NCI-H748 (cell line): ENCODE measurements at regions not wholly inside any gene's neighbourhood (a gene's known extent, or its start where the extent isn't known, plus 50 kb on each side); places are given as distances from the start of the nearest gene placed in this dataset.

Source experiments
- DNase-seq: peaks from one replicate; lab custom pipeline; 2025; ENCODE audit not compliant: unreplicated experiment; lab: John Stamatoyannopoulos, UW

GRCh38 chrX:45714866-45715265 lies 514.2 kb upstream of the DIPK2B start:
- DNase-seq: no peak

DNA sequence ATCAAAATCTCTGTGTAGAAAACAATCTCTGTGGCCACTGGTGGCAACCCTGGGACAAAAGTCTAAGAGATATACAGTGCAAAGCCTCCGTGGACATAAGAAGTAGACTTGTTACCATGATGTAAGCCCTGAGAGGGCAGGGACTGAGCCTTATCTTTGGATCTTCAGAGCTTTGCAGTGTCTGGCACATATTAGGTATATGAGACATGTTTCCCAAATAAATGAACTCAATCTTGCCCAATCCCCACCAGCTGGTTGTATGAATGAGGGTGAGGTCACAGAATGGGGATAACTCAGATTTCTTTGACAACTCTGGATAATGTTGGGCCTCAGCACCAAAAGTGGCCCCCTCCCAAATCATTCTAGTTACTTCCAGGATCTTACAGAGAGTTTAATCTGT lies 511.4 kb upstream of the DIPK2B start:
- DNase-seq: no peak

- DNase-seq: no peak
These were observed 510.6 kb upstream of the DIPK2B start for GRCh38 chrX:45711231-45711630.

- no peak for DNase-seq
These were observed 509.6 kb upstream of the DIPK2B start for GRCh38 chrX:45710081-45710801.

- DNase-seq: no peak
These were observed 508.7 kb upstream of the DIPK2B start for GRCh38 chrX:45709381-45709780.

- no peak for DNase-seq
These were observed 498.5 kb upstream of the DIPK2B start for GRCh38 chrX:45699158-45699557.

DNA sequence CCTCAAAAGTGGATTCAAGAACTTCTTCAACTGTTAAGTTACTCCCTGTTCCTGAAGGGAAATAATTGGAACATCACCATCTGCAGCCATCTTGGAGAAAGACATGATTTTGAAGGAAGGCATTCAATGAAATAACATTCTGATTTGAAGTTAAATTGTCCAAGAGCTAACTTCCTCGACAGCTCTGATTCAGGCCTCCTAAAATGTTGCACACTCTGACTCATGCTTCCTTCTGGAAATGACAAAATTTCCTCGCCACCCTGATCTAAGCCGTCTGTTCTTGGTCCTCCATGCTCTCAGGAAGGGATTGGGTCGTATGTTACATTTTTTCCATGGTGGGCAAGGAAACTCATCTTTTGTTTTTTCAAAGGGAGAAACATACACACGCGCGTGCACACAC lies 496.9 kb upstream of the DIPK2B start:
- DNase-seq: no peak

GRCh38 chrX:45696736-45697135 lies 496.1 kb upstream of the DIPK2B start:
- no peak for DNase-seq

- DNase-seq: no peak
These were observed 489.3 kb upstream of the DIPK2B start for GRCh38 chrX:45689971-45690370.

- no peak for DNase-seq
These were observed 483.2 kb upstream of the DIPK2B start for GRCh38 chrX:45683914-45684313.

- no peak for DNase-seq
These were observed 481.2 kb upstream of the DIPK2B start for GRCh38 chrX:45681891-45682290.

GRCh38 chrX:45669715-45670340 lies 469.2 kb upstream of the DIPK2B start:
- DNase-seq: no peak

DNA sequence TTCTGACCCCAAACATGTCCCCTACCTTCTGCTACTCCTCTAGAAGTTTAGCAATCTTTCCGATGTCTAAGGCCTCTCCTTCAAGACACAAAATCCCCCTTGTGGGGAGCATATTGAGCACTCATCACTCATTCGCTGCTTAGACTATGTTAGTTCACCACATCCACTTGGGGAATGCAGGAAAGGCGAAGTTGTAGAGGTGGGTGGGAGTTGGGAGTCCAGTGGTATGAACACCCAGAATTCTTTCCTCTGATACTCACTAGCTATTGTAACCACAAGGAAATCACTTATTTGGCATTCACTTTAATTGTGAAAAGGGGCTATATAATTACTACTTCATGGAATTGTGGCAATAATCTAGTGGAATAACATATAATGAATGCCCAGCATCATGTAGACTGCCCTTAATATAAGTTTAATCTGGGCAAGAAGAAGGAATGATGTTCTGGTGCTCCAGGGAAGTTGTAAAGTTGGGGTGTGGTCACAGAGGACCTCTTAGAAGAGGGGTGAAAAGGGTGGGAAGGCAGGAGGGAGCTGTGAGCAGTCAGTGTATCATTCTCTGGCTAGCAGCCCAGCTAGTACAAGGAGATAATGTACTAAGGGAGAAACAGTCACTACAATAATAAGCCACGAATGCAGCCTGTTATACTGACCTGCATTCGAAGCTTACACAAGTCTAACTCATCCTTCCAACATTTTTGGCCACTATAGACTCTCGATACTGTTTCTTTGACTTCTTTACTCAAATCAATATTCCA lies 468.2 kb upstream of the DIPK2B start:
- DNase-seq: no peak

- no peak for DNase-seq
These were observed 467.0 kb upstream of the DIPK2B start for GRCh38 chrX:45667666-45668065.

GRCh38 chrX:45664727-45665290 lies 464.1 kb upstream of the DIPK2B start:
- no peak for DNase-seq

- DNase-seq: no peak
These were observed 459.8 kb upstream of the DIPK2B start for GRCh38 chrX:45660477-45660876.

DNA sequence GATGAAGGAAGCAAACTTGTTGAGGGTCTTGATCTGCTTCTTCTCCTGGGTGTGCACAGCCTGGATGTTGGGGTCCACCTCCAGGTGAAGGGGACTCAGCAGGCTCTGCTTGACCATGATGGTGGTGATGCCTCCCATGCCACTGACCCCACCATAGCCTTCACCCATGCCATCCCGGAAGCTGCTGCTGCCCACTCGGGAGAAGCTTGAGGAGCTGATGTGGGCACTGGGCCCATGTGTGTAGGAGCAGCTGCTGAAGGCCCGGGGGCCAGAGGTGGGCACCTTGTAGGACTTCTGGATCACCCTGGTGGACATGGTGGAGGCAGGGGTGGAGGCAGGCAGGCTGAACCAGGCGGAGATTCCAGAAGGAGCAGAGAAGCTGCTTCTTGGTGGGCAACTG lies 432.7 kb upstream of the DIPK2B start:
- no peak for DNase-seq

DNA sequence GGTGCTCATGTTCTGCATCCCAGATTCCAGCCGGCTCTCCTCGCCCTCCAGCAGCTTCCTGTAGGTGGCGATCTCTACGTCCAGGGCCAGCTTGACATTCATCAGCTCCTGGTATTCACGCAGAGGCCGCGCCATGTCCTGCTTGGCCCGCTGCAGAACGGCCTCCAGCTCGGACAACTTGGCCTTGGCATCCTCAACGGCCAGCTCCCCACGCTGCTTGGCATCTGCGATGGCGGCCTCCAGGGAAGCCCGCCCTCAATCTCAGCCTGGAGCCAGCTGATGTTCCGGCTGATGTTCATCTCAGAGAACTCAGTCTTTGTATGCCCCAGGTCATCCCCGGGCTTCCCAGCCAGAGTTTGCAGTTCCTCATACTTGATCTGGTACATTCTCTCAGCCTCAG lies 431.8 kb upstream of the DIPK2B start:
- DNase-seq: peak; percentile 0

GRCh38 chrX:45630078-45630477 lies 429.4 kb upstream of the DIPK2B start:
- no peak for DNase-seq

- no peak for DNase-seq
These were observed 427.4 kb upstream of the DIPK2B start for GRCh38 chrX:45628041-45628440.

DNA sequence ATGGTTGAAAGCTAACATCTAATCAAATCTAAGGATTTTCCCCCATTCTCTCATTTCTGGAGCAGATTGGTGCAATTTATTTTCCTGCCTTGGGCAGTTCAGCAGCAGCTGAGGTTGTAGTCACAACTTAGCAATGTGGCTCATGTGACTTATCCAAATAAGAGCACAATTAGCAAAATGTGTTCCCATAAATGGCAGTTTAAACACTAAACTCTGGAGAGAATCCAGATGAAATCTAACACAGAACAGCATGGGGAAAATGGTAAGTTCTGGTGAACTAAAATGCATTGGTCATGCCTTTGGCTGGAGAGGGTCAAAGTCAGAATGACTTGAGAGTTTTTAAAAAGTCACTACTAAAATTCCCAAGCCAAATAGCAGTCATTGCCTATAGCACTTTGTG lies 422.6 kb upstream of the DIPK2B start:
- no peak for DNase-seq

GRCh38 chrX:45622538-45622937 lies 421.9 kb upstream of the DIPK2B start:
- DNase-seq: no peak
